GM19025 (cell line): ENCODE measurements at regions not wholly inside any gene's neighbourhood (a gene's known extent, or its start where the extent isn't known, plus 50 kb on each side); places are given as distances from the start of the nearest gene placed in this dataset.

ENCODE experiments used
- ATAC-seq: cut with Tn5 transposase; IDR thresholded peaks from one replicate; pipeline ENCODE4 v1.9.1; 2021; ENCODE audit warnings: mild to moderate bottlenecking, low read depth, moderate library complexity; ENCODE audit not compliant: unreplicated experiment

DNA sequence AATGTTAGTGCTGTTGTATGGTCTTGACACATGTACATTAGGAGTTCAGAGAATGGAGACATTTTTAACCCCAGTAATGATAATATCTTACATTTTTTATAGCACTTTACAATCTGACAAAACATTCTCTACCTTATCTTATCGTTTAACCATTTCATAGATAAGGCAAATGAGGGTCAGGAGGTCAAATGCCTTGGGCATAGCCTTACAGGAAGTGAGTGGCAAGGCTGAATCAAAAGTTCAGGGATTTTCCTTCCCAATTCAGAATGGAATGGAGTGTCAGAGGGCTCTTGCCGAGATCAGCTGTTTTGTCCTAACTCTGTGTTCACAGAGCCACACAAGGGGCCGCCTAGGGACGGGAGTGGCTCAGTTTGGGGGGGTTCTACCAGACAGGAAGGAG, 57.6 kb upstream of the AK4 start:
- no peak for ATAC-seq

DNA sequence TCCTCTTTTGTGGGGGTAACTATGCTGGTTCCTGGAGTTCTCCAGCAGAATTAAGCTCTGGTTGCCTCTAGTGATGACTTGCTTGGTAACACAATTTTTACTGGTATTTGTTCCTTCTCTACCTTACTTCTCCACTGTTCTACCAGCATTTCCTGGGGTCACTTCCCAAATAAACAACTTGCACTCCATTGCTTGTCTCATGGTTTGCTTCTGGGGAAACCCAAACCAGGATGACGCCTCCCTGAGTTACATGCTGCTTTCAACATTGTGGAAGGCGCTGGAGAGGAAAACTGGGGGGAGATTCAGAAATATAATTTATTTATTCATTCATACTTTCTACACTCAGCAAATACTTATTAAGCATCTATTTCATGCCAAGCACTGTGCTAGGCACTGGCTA, 55.3 kb upstream of the AK4 start:
- no peak for ATAC-seq

DNA sequence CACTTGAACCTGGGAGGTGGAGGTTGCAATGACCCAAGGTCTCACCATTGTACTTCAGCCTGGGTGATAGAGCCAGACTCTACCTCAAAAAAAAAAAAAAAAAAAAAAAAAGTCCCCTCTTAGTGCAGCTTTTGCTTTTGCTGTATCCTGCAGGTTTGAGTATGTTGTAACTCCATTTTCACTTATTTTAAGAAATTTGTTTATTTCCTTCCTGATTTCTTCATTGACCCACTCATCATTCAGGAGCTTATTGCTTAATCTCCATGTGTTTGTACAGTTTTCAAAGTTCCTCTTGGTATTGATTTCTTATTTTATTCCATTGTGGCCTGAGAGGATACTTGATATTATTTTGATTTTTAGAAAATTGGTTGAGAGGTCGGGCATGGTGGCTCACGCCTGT, 50.9 kb upstream of the AK4 start:
- no peak for ATAC-seq
